ENCODE measurements at regions not wholly inside any gene's neighbourhood (a gene's known extent, or its start where the extent isn't known, plus 50 kb on each side); places are given as distances from the start of the nearest gene placed in this dataset.
A peak's percentile ranks its signal among the peaks of the same experiment; 100 is the strongest.

- peak overlapping the region in 1 of 2 experiments; percentile 74; a peak in 2 of 4 replicates for H3K9ac ChIP-seq (ENCODE audit: insufficient read depth in 1 of 2, low read depth in 2 of 2, low read length in 2 of 2)
- peak overlapping the region; percentile 44; the same call in 1 of the 2 replicates for H3K4me2 ChIP-seq (ENCODE audit: insufficient read depth, low read length)
- CTCF ChIA-PET (ENCODE audit: low intra/inter-chr PET ratio), result no interaction called here
- H2AFZ ChIP-seq (ENCODE audit: low read depth, low read length), result peak overlapping the region; percentile 81
- H3K4me3 ChIP-seq, result no peak overlapping the region
- H3K27ac ChIP-seq (ENCODE audit: extremely low read depth, low read depth, low read length), result no peak overlapping the region; the same call in 2 of the 3 replicates
- FAIRE-seq, result peak; percentile 68
- ATAC-seq, result peak; percentile 18
- no peaks in the 10 kb centered on the region for H4K20me1 ChIP-seq (replicated peaks; ENCODE audit: control insufficient read depth, insufficient read depth, low read length)
- POLR2A ChIA-PET, result interaction anchor here (1.3 kb wide), 1 partner anchor 9 kb away, joined by 3 read pairs; no protein-coding TSS in a partner anchor
- H3K27me3 ChIP-seq (ENCODE audit: control insufficient read depth in 2 of 2, insufficient read depth in 2 of 2, low read length in 2 of 2), result no peaks in the 10 kb centered on the region
- WGBS (ENCODE audit: insufficient coverage, low coverage, missing lambda C conversion rate), result 15% methylated on average over 7 of the region's 10 CpGs
- peak in 1 of 4 experiments; percentile 44 for DNase-seq (ENCODE audit: extremely low read depth in 1 of 4, low spot score in 3 of 4)
- intact Hi-C loops (cut with micrococcal nuclease) (no loop called here), in situ Hi-C loops (cut with MboI) (no loop called here)
- peaks cover 26 to 36% of the 10 kb centered on the region in 2 experiments for H3K4me1 ChIP-seq (replicated peaks in 1 of 2; ENCODE audit: control insufficient read depth in 2 of 2, insufficient read depth in 2 of 2, low read length in 2 of 2)
- H3K79me2 ChIP-seq (ENCODE audit: control insufficient read depth, insufficient read depth, low read length), result no peaks in the 10 kb centered on the region
- peaks cover 4% of the 10 kb centered on the region for H3K9me1 ChIP-seq (ENCODE audit: control insufficient read depth, insufficient read depth, low read length)
- H3K36me3 ChIP-seq (ENCODE audit: control insufficient read depth, insufficient read depth, low read length), result no peaks in the 10 kb centered on the region
- no TSS peak for BruUV-seq (replicated peaks)
- H3K9me3 ChIP-seq (replicated peaks; ENCODE audit: control insufficient read depth, insufficient read depth, low read depth, low read length), result no peaks in the 10 kb centered on the region
- TF ChIP-seq PHTF2 (CRISPR knock-in tag; IDR thresholded peaks at IDR 0.05) (no peak), TCF3 (CRISPR knock-in tag; IDR thresholded peaks at IDR 0.05) (0 out of 2 replicates have a peak, but pooled peaks have one; percentile 23), GABPA (tag; conservative IDR thresholded peaks at IDR 0.05; ENCODE audit: low read depth) (0 out of 2 replicates have a peak, but pooled peaks have one; percentile 23), ZNF639 (CRISPR knock-in tag; conservative IDR thresholded peaks at IDR 0.05 in 1 of 2, IDR thresholded peaks at IDR 0.05 in 1 of 2) (0 out of 4 replicates have a peak, but pooled peaks of 1 of the 2 experiments have one; percentile 30), ETV6 (IDR thresholded peaks at IDR 0.05; ENCODE audit: borderline replicate concordance in 1 of 2, low read depth in 2 of 2, low read length in 1 of 2) (peak; percentile 82 to 87; a peak in 3 of 4 replicates), ETV6 (CRISPR knock-in tag; IDR thresholded peaks at IDR 0.05; ENCODE audit: borderline replicate concordance) (no peak), HNRNPH1 (optimal IDR thresholded peaks at IDR 0.05; ENCODE audit: low read depth, low read length) (no peak), BRF2 (IDR thresholded peaks at IDR 0.05; ENCODE audit: borderline replicate concordance, insufficient read depth, insufficient read length) (no peak), NR2C1 (IDR thresholded peaks at IDR 0.05) (no peak), NR2C1 (tag; IDR thresholded peaks at IDR 0.05) (0 out of 2 replicates have a peak, but pooled peaks have one; percentile 21), HNRNPLL (IDR thresholded peaks at IDR 0.05; ENCODE audit: low read depth, low read length, poor library complexity, severe bottlenecking) (no peak), L3MBTL2 (IDR thresholded peaks at IDR 0.05) (no peak), MEIS2 (IDR thresholded peaks at IDR 0.05; ENCODE audit: partially characterized antibody) (peak; percentile 34), HINFP (tag; conservative IDR thresholded peaks at IDR 0.05; ENCODE audit: low read depth) (peak; percentile 73; the same call in 1 of the 2 replicates), SIN3B (IDR thresholded peaks at IDR 0.05; ENCODE audit: low read depth) (no peak), ZNF511 (CRISPR knock-in tag; IDR thresholded peaks at IDR 0.05) (no peak)
Observed at GRCh38 chr2:128446049-128446873, 127.6 kb upstream of the HS6ST1 start.
